H1 (cell line): ENCODE measurements at regions not wholly inside any gene's neighbourhood (a gene's known extent, or its start where the extent isn't known, plus 50 kb on each side); places are given as distances from the start of the nearest gene placed in this dataset.

Experiments
- CREB1 ChIP-seq: IDR thresholded peaks from 2 replicates; pipeline ENCODE4 v1.6.1; 2012; ENCODE audit warnings: inconsistent platforms
- GTF2F1 ChIP-seq: IDR thresholded peaks from 2 replicates; pipeline ENCODE4 v1.6.1; 2012; ENCODE audit warnings: low read depth, low read length, improper control_type of control experiment, borderline replicate concordance
- HDAC6 ChIP-seq: IDR thresholded peaks from one replicate; pipeline ENCODE4 v1.7.1; 2012; ENCODE audit warnings: low read depth, mild to moderate bottlenecking, inconsistent platforms, low read length, moderate library complexity
- KDM5A ChIP-seq: fragments of 200-600 bp; IDR thresholded peaks from 2 replicates; pipeline ENCODE4 v1.7.1; 2012; ENCODE audit warnings: mild to moderate bottlenecking, low read length, inconsistent platforms, mixed read lengths
- MAX ChIP-seq: IDR thresholded peaks from 2 replicates; pipeline ENCODE4 v1.6.1; 2012; ENCODE audit warnings: inconsistent platforms
- NANOG ChIP-seq: IDR thresholded peaks from 2 replicates; pipeline ENCODE4 v1.6.1; 2011; ENCODE audit warnings: low read length, low read depth, mild to moderate bottlenecking, inconsistent platforms; ENCODE audit not compliant: insufficient read depth, poor library complexity, severe bottlenecking
- PHF8 ChIP-seq: fragments of 200-600 bp; sonication (generic); conservative IDR thresholded peaks from 2 replicates; pipeline ENCODE4 v1.7.1; 2012; ENCODE audit warnings: low read depth, mild to moderate bottlenecking, inconsistent platforms, low read length, moderate library complexity
- POU5F1 ChIP-seq: IDR thresholded peaks from 2 replicates; pipeline ENCODE4 v1.6.1; 2011; ENCODE audit warnings: low read depth, mild to moderate bottlenecking, low read length, moderate library complexity
- RAD21 ChIP-seq, 2 experiments: IDR thresholded peaks in 1 of 2; conservative IDR thresholded peaks in 1 of 2; 2 replicates each; pipeline ENCODE4 v1.6.1; 2011; ENCODE audit warnings: low read depth in 2 of 2, low read length in 2 of 2, improper control_type of control experiment in 1 of 2, inconsistent platforms in 1 of 2, mild to moderate bottlenecking in 1 of 2, moderate library complexity in 1 of 2
- SIX5 ChIP-seq: IDR thresholded peaks from 2 replicates; pipeline ENCODE4 v1.6.1; 2011; ENCODE audit warnings: mild to moderate bottlenecking, low read depth, low read length
- SRF ChIP-seq: IDR thresholded peaks from 2 replicates; pipeline ENCODE4 v1.6.1; 2011; ENCODE audit warnings: mild to moderate bottlenecking, low read depth, low read length, moderate library complexity
- TF ChIP-seq, protein P1 (sequence below): fragments of 300-600 bp; sonication (generic); IDR thresholded peaks from 2 replicates; pipeline ENCODE4 v1.7.1; 2012; ENCODE audit warnings: low read length, moderate library complexity, mild to moderate bottlenecking, inconsistent platforms; ENCODE audit not compliant: insufficient replicate concordance

DNA sequence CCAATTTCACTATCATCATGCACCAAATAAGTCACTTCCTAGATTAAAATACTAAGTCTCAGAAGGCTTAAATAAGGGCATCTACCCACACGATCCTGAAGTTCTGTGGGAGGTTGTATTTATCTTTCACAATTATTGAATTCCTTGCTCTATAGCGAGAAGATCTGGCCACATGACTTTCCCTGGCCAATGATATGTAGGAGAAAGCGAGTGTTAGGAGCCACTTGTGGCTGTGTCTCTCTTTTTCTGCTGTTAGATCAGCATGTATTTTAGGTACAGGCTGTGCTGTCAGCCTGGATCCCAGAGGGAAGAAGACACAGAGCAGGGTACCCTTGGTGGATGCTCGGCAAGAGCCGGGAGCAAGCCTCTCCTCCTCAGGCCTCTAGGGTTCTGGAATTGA is 131.3 kb upstream of the DPP6 start (continued):
- TF ChIP-seq, protein P1, sequence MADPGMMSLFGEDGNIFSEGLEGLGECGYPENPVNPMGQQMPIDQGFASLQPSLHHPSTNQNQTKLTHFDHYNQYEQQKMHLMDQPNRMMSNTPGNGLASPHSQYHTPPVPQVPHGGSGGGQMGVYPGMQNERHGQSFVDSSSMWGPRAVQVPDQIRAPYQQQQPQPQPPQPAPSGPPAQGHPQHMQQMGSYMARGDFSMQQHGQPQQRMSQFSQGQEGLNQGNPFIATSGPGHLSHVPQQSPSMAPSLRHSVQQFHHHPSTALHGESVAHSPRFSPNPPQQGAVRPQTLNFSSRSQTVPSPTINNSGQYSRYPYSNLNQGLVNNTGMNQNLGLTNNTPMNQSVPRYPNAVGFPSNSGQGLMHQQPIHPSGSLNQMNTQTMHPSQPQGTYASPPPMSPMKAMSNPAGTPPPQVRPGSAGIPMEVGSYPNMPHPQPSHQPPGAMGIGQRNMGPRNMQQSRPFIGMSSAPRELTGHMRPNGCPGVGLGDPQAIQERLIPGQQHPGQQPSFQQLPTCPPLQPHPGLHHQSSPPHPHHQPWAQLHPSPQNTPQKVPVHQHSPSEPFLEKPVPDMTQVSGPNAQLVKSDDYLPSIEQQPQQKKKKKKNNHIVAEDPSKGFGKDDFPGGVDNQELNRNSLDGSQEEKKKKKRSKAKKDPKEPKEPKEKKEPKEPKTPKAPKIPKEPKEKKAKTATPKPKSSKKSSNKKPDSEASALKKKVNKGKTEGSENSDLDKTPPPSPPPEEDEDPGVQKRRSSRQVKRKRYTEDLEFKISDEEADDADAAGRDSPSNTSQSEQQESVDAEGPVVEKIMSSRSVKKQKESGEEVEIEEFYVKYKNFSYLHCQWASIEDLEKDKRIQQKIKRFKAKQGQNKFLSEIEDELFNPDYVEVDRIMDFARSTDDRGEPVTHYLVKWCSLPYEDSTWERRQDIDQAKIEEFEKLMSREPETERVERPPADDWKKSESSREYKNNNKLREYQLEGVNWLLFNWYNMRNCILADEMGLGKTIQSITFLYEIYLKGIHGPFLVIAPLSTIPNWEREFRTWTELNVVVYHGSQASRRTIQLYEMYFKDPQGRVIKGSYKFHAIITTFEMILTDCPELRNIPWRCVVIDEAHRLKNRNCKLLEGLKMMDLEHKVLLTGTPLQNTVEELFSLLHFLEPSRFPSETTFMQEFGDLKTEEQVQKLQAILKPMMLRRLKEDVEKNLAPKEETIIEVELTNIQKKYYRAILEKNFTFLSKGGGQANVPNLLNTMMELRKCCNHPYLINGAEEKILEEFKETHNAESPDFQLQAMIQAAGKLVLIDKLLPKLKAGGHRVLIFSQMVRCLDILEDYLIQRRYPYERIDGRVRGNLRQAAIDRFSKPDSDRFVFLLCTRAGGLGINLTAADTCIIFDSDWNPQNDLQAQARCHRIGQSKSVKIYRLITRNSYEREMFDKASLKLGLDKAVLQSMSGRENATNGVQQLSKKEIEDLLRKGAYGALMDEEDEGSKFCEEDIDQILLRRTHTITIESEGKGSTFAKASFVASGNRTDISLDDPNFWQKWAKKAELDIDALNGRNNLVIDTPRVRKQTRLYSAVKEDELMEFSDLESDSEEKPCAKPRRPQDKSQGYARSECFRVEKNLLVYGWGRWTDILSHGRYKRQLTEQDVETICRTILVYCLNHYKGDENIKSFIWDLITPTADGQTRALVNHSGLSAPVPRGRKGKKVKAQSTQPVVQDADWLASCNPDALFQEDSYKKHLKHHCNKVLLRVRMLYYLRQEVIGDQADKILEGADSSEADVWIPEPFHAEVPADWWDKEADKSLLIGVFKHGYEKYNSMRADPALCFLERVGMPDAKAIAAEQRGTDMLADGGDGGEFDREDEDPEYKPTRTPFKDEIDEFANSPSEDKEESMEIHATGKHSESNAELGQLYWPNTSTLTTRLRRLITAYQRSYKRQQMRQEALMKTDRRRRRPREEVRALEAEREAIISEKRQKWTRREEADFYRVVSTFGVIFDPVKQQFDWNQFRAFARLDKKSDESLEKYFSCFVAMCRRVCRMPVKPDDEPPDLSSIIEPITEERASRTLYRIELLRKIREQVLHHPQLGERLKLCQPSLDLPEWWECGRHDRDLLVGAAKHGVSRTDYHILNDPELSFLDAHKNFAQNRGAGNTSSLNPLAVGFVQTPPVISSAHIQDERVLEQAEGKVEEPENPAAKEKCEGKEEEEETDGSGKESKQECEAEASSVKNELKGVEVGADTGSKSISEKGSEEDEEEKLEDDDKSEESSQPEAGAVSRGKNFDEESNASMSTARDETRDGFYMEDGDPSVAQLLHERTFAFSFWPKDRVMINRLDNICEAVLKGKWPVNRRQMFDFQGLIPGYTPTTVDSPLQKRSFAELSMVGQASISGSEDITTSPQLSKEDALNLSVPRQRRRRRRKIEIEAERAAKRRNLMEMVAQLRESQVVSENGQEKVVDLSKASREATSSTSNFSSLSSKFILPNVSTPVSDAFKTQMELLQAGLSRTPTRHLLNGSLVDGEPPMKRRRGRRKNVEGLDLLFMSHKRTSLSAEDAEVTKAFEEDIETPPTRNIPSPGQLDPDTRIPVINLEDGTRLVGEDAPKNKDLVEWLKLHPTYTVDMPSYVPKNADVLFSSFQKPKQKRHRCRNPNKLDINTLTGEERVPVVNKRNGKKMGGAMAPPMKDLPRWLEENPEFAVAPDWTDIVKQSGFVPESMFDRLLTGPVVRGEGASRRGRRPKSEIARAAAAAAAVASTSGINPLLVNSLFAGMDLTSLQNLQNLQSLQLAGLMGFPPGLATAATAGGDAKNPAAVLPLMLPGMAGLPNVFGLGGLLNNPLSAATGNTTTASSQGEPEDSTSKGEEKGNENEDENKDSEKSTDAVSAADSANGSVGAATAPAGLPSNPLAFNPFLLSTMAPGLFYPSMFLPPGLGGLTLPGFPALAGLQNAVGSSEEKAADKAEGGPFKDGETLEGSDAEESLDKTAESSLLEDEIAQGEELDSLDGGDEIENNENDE = no peak
- TF ChIP-seq SIX5 (no peak), SRF (no peak), CREB1 (no peak), RAD21 (IDR thresholded peaks at IDR 0.05 in 1 of 2, conservative IDR thresholded peaks at IDR 0.05 in 1 of 2; ENCODE audit: low read depth in 2 of 2, low read length in 2 of 2) (no peak), NANOG (no peak), KDM5A (no peak), PHF8 (no peak), MAX (no peak), HDAC6 (no peak), GTF2F1 (no peak), POU5F1 (no peak)
